Endodermal cell (in vitro differentiated cells): ENCODE measurements at regions not wholly inside any gene's neighbourhood (a gene's known extent, or its start where the extent isn't known, plus 50 kb on each side); places are given as distances from the start of the nearest gene placed in this dataset.

Source experiments
- DNase-seq: peaks from one replicate; pipeline ENCODE4 v3.0.0-alpha.2; 2017
- H3K27ac ChIP-seq: 2 replicates; pipeline ENCODE4 v1.5.1; 2013; ENCODE audit warnings: mild to moderate bottlenecking, low read depth, low read length, moderate library complexity
- H3K27me3 ChIP-seq: 2 replicates; pipeline ENCODE4 v1.6.1; 2013; ENCODE audit warnings: mild to moderate bottlenecking, low read length, moderate library complexity; ENCODE audit not compliant: insufficient read depth, control insufficient read depth, poor library complexity, severe bottlenecking
- H3K36me3 ChIP-seq: 2 replicates; pipeline ENCODE4 v1.7.0; 2013; ENCODE audit warnings: mild to moderate bottlenecking, low read length, moderate library complexity; ENCODE audit not compliant: control insufficient read depth, insufficient read depth
- H3K4me1 ChIP-seq: one replicate; pipeline ENCODE4 v1.7.0; 2013; ENCODE audit warnings: low read length; ENCODE audit not compliant: control insufficient read depth, insufficient read depth
- H3K4me3 ChIP-seq: 2 replicates; pipeline ENCODE4 v1.5.1; 2013; ENCODE audit warnings: mild to moderate bottlenecking, low read length, moderate library complexity
- H3K9ac ChIP-seq: 2 replicates; pipeline ENCODE4 v1.6.1; 2013; ENCODE audit warnings: mild to moderate bottlenecking, low read length, moderate library complexity; ENCODE audit not compliant: poor library complexity, severe bottlenecking; ENCODE audit errors: extremely low read depth
- H3K9me3 ChIP-seq: 2 replicates; pipeline ENCODE4 v1.6.1; 2013; ENCODE audit warnings: mild to moderate bottlenecking, low read length, moderate library complexity; ENCODE audit not compliant: control insufficient read depth
- H3K27ac Mint-ChIP-seq: 2 replicates; pipeline ENCODE4 v1.8.0; 2020; ENCODE audit warnings: mixed read lengths
- H3K27me3 Mint-ChIP-seq: 2 replicates; pipeline ENCODE4 v1.8.0; 2021; ENCODE audit warnings: mild to moderate bottlenecking, mixed read lengths; ENCODE audit not compliant: insufficient read depth
- H3K36me3 Mint-ChIP-seq: 2 replicates; pipeline ENCODE4 v1.8.0; 2020; ENCODE audit warnings: low read depth, mixed read lengths
- H3K4me1 Mint-ChIP-seq: 2 replicates; pipeline ENCODE4 v1.8.0; 2020; ENCODE audit warnings: mixed read lengths
- H3K4me3 Mint-ChIP-seq: 2 replicates; pipeline ENCODE4 v1.8.0; 2020; ENCODE audit warnings: mild to moderate bottlenecking, moderate library complexity, mixed read lengths
- H3K9me3 Mint-ChIP-seq: 2 replicates; pipeline ENCODE4 v1.8.0; 2020; ENCODE audit warnings: mild to moderate bottlenecking, mixed read lengths
- WGBS, 2 experiments: methylation state at CpG; one replicate each; pipeline versions ENCODE4 v1.1.5 to v1.1.7; 2013; ENCODE audit warnings: missing lambda C conversion rate in 2 of 2, mixed read lengths in 1 of 2; ENCODE audit not compliant: insufficient coverage in 1 of 2, insufficient read length in 1 of 2; 5-methylcytosine and 5-hydroxymethylcytosine counted together
- TF ChIP-seq, protein P1 (sequence below): fragments of 200-600 bp; sonication (generic); conservative IDR thresholded peaks from 2 replicates; pipeline ENCODE4 v1.5.0; 2021; ENCODE audit warnings: antibody characterized with exemption, mild to moderate bottlenecking

DNA sequence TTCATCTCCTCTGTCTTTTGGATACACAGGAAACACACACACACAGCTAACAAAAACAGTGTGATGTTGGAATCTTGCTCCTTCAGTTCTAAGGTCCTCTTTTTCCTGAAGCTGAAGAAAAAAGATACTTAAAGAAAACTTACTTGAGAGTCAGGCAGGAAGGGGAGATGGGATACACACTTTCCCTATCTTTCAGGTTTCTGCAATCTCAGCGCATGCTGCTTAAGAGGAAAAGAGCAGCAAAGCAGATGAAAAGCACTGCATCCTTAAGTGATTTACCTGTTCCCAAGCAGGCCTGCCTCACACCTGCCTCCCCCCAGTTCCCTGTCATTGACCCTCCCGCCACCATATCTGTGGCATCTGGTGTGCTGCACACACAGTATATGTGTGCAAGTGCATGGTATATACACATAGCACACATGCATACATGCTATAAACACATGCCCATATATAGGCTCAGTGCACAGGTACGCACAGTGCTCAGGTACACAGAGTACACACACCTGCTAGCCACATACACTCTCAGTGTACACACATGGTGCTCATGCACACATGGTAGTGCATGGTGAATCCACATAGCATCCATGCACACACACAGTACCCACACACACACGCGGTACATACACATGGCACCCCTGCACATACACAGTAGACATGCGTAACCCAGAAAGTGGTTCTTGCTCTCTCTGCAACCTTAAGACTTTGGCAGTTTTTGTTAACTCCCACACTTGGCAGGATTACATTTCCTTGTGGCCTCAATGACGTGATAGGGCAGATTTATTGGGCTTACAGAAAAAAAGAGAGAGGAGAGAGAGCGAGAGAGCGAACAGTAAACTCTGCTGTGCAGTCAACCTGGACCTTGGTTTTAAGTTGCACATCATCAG is 166.9 kb downstream of the TOMM20 start:
- H3K36me3 ChIP-seq = no peaks in the 10 kb centered on the region
- DNase-seq = no peak
- no peak overlapping the region for H3K27ac ChIP-seq
- WGBS, 2 experiments = 91 to 92% methylated on average over 6 to 9 of the region's 9 CpGs
- Mint-ChIP-seq H3K36me3 (no peaks in the 10 kb centered on the region), H3K4me3 (no peak overlapping the region), H3K27ac (no peak overlapping the region), H3K9me3 (no peaks in the 10 kb centered on the region), H3K4me1 (peaks cover 66% of the 10 kb centered on the region), H3K27me3 (no peaks in the 10 kb centered on the region)
- H3K4me1 ChIP-seq = peaks cover 31% of the 10 kb centered on the region
- H3K27me3 ChIP-seq = no peaks in the 10 kb centered on the region
- no peak overlapping the region for H3K4me3 ChIP-seq
- H3K9ac ChIP-seq = no peak overlapping the region
- TF ChIP-seq, protein P1, sequence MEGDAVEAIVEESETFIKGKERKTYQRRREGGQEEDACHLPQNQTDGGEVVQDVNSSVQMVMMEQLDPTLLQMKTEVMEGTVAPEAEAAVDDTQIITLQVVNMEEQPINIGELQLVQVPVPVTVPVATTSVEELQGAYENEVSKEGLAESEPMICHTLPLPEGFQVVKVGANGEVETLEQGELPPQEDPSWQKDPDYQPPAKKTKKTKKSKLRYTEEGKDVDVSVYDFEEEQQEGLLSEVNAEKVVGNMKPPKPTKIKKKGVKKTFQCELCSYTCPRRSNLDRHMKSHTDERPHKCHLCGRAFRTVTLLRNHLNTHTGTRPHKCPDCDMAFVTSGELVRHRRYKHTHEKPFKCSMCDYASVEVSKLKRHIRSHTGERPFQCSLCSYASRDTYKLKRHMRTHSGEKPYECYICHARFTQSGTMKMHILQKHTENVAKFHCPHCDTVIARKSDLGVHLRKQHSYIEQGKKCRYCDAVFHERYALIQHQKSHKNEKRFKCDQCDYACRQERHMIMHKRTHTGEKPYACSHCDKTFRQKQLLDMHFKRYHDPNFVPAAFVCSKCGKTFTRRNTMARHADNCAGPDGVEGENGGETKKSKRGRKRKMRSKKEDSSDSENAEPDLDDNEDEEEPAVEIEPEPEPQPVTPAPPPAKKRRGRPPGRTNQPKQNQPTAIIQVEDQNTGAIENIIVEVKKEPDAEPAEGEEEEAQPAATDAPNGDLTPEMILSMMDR = no peak
- no peaks in the 10 kb centered on the region for H3K9me3 ChIP-seq

GRCh38 chr1:234960722-234961455 is 167.7 kb downstream of the TOMM20 start:
- no peaks in the 10 kb centered on the region for H3K9me3 Mint-ChIP-seq
- no peak overlapping the region for H3K4me3 ChIP-seq

More at GRCh38 chr1:234960722-234961455, 167.7 kb downstream of the TOMM20 start:
- Mint-ChIP-seq H3K27me3 (no peaks in the 10 kb centered on the region), H3K4me3 (no peak overlapping the region), H3K4me1 (peaks cover 67% of the 10 kb centered on the region), H3K36me3 (no peaks in the 10 kb centered on the region), H3K27ac (peak overlapping the region; percentile 61)
- WGBS, 2 experiments = 82 to 87% methylated on average over 9 to 17 of the region's 17 CpGs
- TF ChIP-seq, protein P1 = no peak
- no peaks in the 10 kb centered on the region for H3K36me3 ChIP-seq
- H3K4me1 ChIP-seq = peaks cover 31% of the 10 kb centered on the region
- no peak overlapping the region for H3K9ac ChIP-seq
- no peaks in the 10 kb centered on the region for H3K27me3 ChIP-seq
- no peak for DNase-seq
- no peaks in the 10 kb centered on the region for H3K9me3 ChIP-seq
- H3K27ac ChIP-seq = no peak overlapping the region
